IMR-90 (cell line): ENCODE measurements at regions not wholly inside any gene's neighbourhood (a gene's known extent, or its start where the extent isn't known, plus 50 kb on each side); places are given as distances from the start of the nearest gene placed in this dataset.

Experiments used
- ATAC-seq: fragments of 200-7000 bp; cut with Tn5 transposase; 2 replicates; pipeline ENCODE4 v1.9.1; 2020; ENCODE audit warnings: low read depth, mild to moderate bottlenecking, moderate library complexity
- BruUV-seq: library from RNA; stranded (reverse); fragments of 400-500 nt; replicated peaks from 2 replicates; lab custom pipeline; 2021; lab: Mats Ljungman, UMichigan
- CTCF ChIA-PET: fragments of 300-600 bp; formaldehyde crosslinking; extraction: SDS; loops from one replicate; lab custom pipeline; 2021; ENCODE audit warnings: antibody characterized with exemption; lab: Yijun Ruan, JAX
- POLR2A ChIA-PET: fragments of 300-600 bp; sonication (Branson Sonifier 250); formaldehyde crosslinking; loops from one replicate; lab custom pipeline; 2022; ENCODE audit warnings: antibody characterized with exemption; ENCODE audit not compliant: unreplicated experiment; lab: Charles Lee
- DNase-seq: peaks from one replicate; pipeline ENCODE4 v3.0.0; 2013
- H2AFZ ChIP-seq: replicated peaks from 2 replicates; pipeline ENCODE3; 2013; ENCODE audit warnings: low read length, mild to moderate bottlenecking; ENCODE audit not compliant: poor library complexity
- H2AK5ac ChIP-seq: 2 replicates; pipeline ENCODE4 v1.6.1; 2013; ENCODE audit warnings: low read depth, low read length, inconsistent platforms
- H2AK9ac ChIP-seq: replicated peaks from 2 replicates; pipeline ENCODE3; 2013; ENCODE audit warnings: mild to moderate bottlenecking, low read depth, low read length, moderate library complexity; ENCODE audit not compliant: poor library complexity
- H2BK120ac ChIP-seq: 2 replicates; pipeline ENCODE4 v1.6.1; 2013; ENCODE audit warnings: low read depth, low read length, inconsistent platforms
- H2BK15ac ChIP-seq: 3 replicates; pipeline ENCODE4 v1.6.1; 2013; ENCODE audit warnings: low read depth, low read length, inconsistent platforms
- H2BK20ac ChIP-seq: 2 replicates; pipeline ENCODE4 v1.6.1; 2013; ENCODE audit warnings: low read depth, mild to moderate bottlenecking, inconsistent platforms, low read length, moderate library complexity
- H2BK5ac ChIP-seq: 2 replicates; pipeline ENCODE4 v1.6.1; 2013; ENCODE audit warnings: mild to moderate bottlenecking, low read depth, low read length, inconsistent platforms; ENCODE audit not compliant: poor library complexity, severe bottlenecking
- H3K14ac ChIP-seq: replicated peaks from 2 replicates; pipeline ENCODE4 v1.6.1; 2013; ENCODE audit warnings: low read depth, low read length, inconsistent platforms
- H3K18ac ChIP-seq: 2 replicates; pipeline ENCODE4 v1.6.1; 2013; ENCODE audit warnings: low read depth, low read length, control low read depth
- H3K23ac ChIP-seq: 2 replicates; pipeline ENCODE4 v1.6.1; 2013; ENCODE audit warnings: low read depth, low read length, inconsistent platforms
- H3K27ac ChIP-seq: 2 replicates; pipeline ENCODE4 v1.5.1; 2013; ENCODE audit warnings: mild to moderate bottlenecking, control low read depth, low read length; ENCODE audit not compliant: insufficient read depth
- H3K27me3 ChIP-seq: 2 replicates; pipeline ENCODE4 v1.6.1; 2013; ENCODE audit warnings: low read length; ENCODE audit not compliant: control insufficient read depth, insufficient read depth
- H3K36me3 ChIP-seq: 2 replicates; pipeline ENCODE4 v1.6.1; 2013; ENCODE audit warnings: low read length, mixed read lengths; ENCODE audit not compliant: control insufficient read depth, insufficient read depth
- H3K4ac ChIP-seq: 2 replicates; pipeline ENCODE4 v1.6.1; 2013; ENCODE audit warnings: low read depth, low read length, inconsistent platforms
- H3K4me1 ChIP-seq: 2 replicates; pipeline ENCODE4 v1.6.1; 2013; ENCODE audit warnings: low read length, mixed read lengths; ENCODE audit not compliant: control insufficient read depth, insufficient read depth
- H3K4me2 ChIP-seq: 2 replicates; pipeline ENCODE4 v1.6.1; 2013; ENCODE audit warnings: low read depth, mild to moderate bottlenecking, control low read depth, low read length, moderate library complexity
- H3K4me3 ChIP-seq: 2 replicates; pipeline ENCODE4 v1.5.1; 2013; ENCODE audit warnings: low read depth, mild to moderate bottlenecking, control low read depth, low read length, moderate library complexity; ENCODE audit not compliant: insufficient read depth
- H3K56ac ChIP-seq: 2 replicates; pipeline ENCODE4 v1.6.1; 2013; ENCODE audit warnings: low read length, inconsistent platforms; ENCODE audit not compliant: insufficient read depth; ENCODE audit errors: extremely low read depth
- H3K79me1 ChIP-seq, 2 experiments: 2 replicates each; pipeline ENCODE4 v1.6.1; 2013; ENCODE audit warnings: low read length in 2 of 2, inconsistent platforms in 1 of 2, low read depth in 1 of 2
- H3K9ac ChIP-seq: 2 replicates; pipeline ENCODE4 v1.6.1; 2013; ENCODE audit warnings: low read depth, low read length, control low read depth
- H3K9me1 ChIP-seq: 2 replicates; pipeline ENCODE4 v1.6.1; 2013; ENCODE audit warnings: low read length, inconsistent platforms; ENCODE audit not compliant: insufficient read depth
- H3K9me3 ChIP-seq: 2 replicates; pipeline ENCODE4 v1.6.1; 2013; ENCODE audit warnings: low read length; ENCODE audit not compliant: control insufficient read depth, insufficient read depth
- H4K20me1 ChIP-seq: 2 replicates; pipeline ENCODE4 v1.6.1; 2013; ENCODE audit warnings: low read length, inconsistent platforms; ENCODE audit not compliant: insufficient read depth
- H4K5ac ChIP-seq: 2 replicates; pipeline ENCODE4 v1.6.1; 2013; ENCODE audit warnings: mild to moderate bottlenecking, low read depth, low read length, control low read depth
- H4K8ac ChIP-seq, 2 experiments: 2 replicates each; pipeline ENCODE4 v1.6.1; 2013; ENCODE audit warnings: low read depth in 2 of 2, low read length in 2 of 2, control low read depth in 1 of 2, inconsistent platforms in 1 of 2
- H4K91ac ChIP-seq: 2 replicates; pipeline ENCODE4 v1.6.1; 2013; ENCODE audit warnings: low read depth, low read length, inconsistent platforms; ENCODE audit not compliant: insufficient read depth
- BHLHE40 ChIP-seq: fragments of 150-350 bp; IDR thresholded peaks from 2 replicates; pipeline ENCODE4 v1.6.1; 2016; ENCODE audit warnings: mild to moderate bottlenecking, low read depth, low read length
- MAFK ChIP-seq: IDR thresholded peaks from 2 replicates; pipeline ENCODE4 v1.6.1; 2012; ENCODE audit warnings: low read depth, low read length, improper control_type of control experiment
- RFX5 ChIP-seq: IDR thresholded peaks from 2 replicates; pipeline ENCODE4 v1.8.0; 2012; ENCODE audit warnings: low read depth, mild to moderate bottlenecking, low read length, moderate library complexity
- SMC3 ChIP-seq: fragments of 150-350 bp; IDR thresholded peaks from 2 replicates; pipeline ENCODE4 v1.6.1; 2016; ENCODE audit warnings: low read depth, mild to moderate bottlenecking, antibody characterized with exemption, low read length, moderate library complexity
- WGBS, 2 experiments: methylation state at CpG; one replicate each; pipeline versions ENCODE4 v1.1.5 to v1.1.7; 2013; ENCODE audit warnings: missing lambda C conversion rate in 2 of 2; ENCODE audit not compliant: insufficient read length in 1 of 2; ENCODE audit errors: extremely low coverage in 2 of 2; 5-methylcytosine and 5-hydroxymethylcytosine counted together
- dilution Hi-C: fragments of 300-500 bp; cut with HindIII; formaldehyde crosslinking; loops from one replicate; pipeline ENCODE4 v1.14.3; 2018; ENCODE audit warnings: low sequenced_read_pairs; ENCODE audit not compliant: unreplicated experiment
- in situ Hi-C: fragments of 300-500 bp; cut with MboI; formaldehyde crosslinking; loops from 3 replicates; pipeline ENCODE4 v1.14.3; 2019; ENCODE audit warnings: low sequenced_read_pairs, inconsistent platforms, mixed read lengths
- intact Hi-C: fragments of 100-400 bp; cut with micrococcal nuclease; formaldehyde crosslinking; loops from 2 replicates; pipeline ENCODE4 v1.10.0; 2022

DNA sequence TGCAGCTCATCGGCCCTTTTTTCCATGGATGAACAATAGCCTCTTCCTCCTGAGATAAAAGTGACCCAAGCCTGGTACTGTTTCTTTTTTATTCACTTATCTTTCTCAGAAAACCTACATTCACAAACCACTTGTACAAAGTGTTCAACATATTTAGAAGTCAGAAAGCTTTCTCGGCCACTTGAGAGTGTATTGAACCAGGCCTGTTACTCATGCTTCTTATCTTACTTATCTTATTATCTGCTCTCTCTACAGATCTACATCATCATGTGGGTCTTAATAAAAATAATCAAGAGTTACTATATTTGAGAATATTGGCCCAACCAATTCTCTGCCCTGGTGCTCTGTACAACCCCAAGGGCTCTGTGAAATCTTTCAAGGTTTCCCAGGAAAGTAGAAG is 242.1 kb downstream of the MREG start:
- no peak overlapping the region for H2BK15ac ChIP-seq
- dilution Hi-C loops = no loop called here
- no CpG with 5 or more reads among the region's 2 CpGs for WGBS, 2 experiments

More for the DNA sequence above, 242.1 kb downstream of the MREG start:
- H3K4me2 ChIP-seq = no peak overlapping the region
- ChIA-PET CTCF (interaction anchor here (0.7 to 1.0 kb wide), 2 partner anchors 10 to 14 kb away, joined by 4 to 5 read pairs; no protein-coding TSS in a partner anchor), POLR2A (no interaction called here)
- TF ChIP-seq RFX5 = no peak
- TF ChIP-seq BHLHE40 = no peak
- TF ChIP-seq MAFK = no peak
- TF ChIP-seq SMC3 = no peak
- H2AK5ac ChIP-seq = no peak overlapping the region
- H3K18ac ChIP-seq = peak overlapping the region; percentile 96; the same call in 1 of the 2 replicates
- H2BK5ac ChIP-seq = no peak overlapping the region
- ATAC-seq (no peak), DNase-seq (peak; percentile 53)
- H3K23ac ChIP-seq = no peak overlapping the region; the same call in 1 of the 2 replicates
- 0 out of 4 replicates have a peak overlapping the region, but pooled peaks of 1 of the 2 experiments have one; percentile 3 for H4K8ac ChIP-seq
- no peak overlapping the region for H3K27ac ChIP-seq
- peaks cover 14% of the 10 kb centered on the region for H3K4me1 ChIP-seq
- H3K4me3 ChIP-seq = no peak overlapping the region
- H3K27me3 ChIP-seq = no peaks in the 10 kb centered on the region
- no peak overlapping the region for H3K56ac ChIP-seq
- H2BK20ac ChIP-seq = 0 out of 2 replicates have a peak overlapping the region, but pooled peaks have one; percentile 0
- H4K20me1 ChIP-seq = no peaks in the 10 kb centered on the region
- no peak overlapping the region for H2AFZ ChIP-seq
- peak overlapping the region; percentile 56; the same call in 1 of the 2 replicates for H4K5ac ChIP-seq
- no peak overlapping the region for H4K91ac ChIP-seq
- no peak overlapping the region for H3K9ac ChIP-seq
- H2AK9ac ChIP-seq = no peak overlapping the region
- no peaks in the 10 kb centered on the region for H3K36me3 ChIP-seq
- no peak overlapping the region for H3K4ac ChIP-seq
- BruUV-seq = no TSS peak
- intact Hi-C loops (no loop called here), in situ Hi-C loops (no loop called here)
- 0 out of 2 replicates have a peak, but pooled peaks cover 3% of the 10 kb centered on the region for H3K9me1 ChIP-seq
- H3K14ac ChIP-seq = no peak overlapping the region; the same call in 1 of the 2 replicates
- peaks cover 4% of the 10 kb centered on the region for H3K9me3 ChIP-seq
- no peaks in the 10 kb centered on the region for H3K79me1 ChIP-seq
- H2BK120ac ChIP-seq = no peak overlapping the region
